TTC549 (cell line): ENCODE measurements at regions not wholly inside any gene's neighbourhood (a gene's known extent, or its start where the extent isn't known, plus 50 kb on each side); places are given as distances from the start of the nearest gene placed in this dataset.
"Not testable (repeated sequence)": the region's sequence is repeated elsewhere in the genome, so short reads cannot be mapped to it uniquely, and the experiment has no call there.

Experiments used
- FAIRE-seq: peaks from 2 replicates; lab custom pipeline; 2012; peaks lifted over from hg19 to GRCh38; lab: Jason Lieb, UNC

- no peak for FAIRE-seq
Observed at GRCh38 chr14:71610149-71610548, 322.1 kb upstream of the RGS6 start.

DNA sequence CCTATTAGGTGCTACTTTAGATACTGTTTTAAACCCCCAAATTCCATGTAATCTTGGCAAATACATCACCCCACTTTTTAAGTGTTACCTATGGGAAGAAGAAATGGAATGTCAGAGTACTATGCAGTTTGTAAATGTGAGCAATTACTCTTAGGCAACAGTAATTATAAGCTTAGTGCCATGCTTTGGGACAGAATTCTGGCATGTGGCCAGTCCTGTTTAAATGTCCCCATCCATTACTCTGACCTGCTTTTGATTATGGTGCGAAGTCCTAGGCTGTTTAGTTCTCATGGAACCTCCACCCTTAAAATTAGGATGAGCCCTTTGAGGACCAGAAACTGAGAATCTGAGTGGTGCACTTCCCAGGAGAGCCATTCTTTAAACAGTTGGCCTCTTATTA is 321.4 kb upstream of the RGS6 start:
- no peak for FAIRE-seq

GRCh38 chr14:71613168-71613567 is 319.1 kb upstream of the RGS6 start:
- FAIRE-seq = no peak

DNA sequence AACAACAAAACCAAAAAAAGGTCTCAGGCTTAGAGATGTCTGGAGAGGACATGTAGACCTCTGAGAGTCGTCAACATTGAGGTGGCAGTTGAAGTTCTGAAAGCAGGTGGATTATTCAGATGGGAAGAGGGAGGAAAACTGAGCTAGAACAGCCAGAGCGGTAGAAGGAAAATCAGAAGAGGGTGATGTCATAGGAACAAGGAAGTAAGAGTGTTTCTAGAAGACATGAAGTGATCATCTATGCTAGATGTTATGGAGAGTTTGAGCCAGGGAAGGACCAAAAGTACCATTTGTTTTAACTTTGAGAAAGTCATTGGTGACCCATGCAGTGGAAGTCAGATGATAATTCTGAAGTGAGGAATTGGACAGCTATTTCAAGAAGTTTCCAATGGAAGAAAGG is 316.2 kb upstream of the RGS6 start:
- FAIRE-seq = no peak

DNA sequence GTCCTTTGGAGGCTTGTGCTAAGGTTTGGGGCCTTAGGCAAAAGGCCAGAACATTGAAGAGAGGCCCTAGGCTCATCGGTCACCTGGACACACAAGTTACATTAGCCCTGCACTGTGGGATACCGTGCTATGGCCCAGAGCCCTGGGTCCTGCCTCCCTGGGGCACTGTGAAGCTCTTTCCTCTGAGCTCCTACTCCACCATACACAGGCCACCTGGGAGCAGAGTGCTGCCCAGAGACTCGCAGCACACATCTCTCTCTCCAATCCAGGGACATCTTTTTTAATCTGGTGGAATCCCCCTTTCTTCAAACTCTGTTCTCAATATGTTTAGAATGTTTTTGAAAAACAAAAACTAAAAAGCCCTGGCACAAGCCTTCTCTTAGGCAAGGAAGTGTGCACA is 314.2 kb upstream of the RGS6 start:
- FAIRE-seq = no peak

GRCh38 chr14:71618716-71619115 is 313.5 kb upstream of the RGS6 start:
- FAIRE-seq = no peak

DNA sequence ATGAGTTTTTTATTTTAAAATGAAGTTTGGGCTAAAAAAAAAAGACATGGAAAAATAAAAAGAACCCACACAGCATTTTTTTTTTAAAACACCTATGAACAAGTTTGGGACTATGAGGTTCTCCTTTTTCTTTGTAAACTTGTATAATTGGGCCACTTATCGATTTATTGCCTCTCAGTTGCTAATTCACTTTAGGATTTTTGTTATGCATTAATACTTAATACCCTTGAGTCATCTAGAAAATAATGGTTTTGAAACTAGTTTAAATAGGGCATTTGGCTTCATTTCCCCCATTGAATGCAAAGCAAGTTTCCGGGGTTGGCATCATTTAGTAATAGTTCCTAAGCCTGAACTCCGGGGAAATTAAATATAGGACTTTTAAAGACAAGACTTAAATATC is 312.8 kb upstream of the RGS6 start:
- no peak for FAIRE-seq

DNA sequence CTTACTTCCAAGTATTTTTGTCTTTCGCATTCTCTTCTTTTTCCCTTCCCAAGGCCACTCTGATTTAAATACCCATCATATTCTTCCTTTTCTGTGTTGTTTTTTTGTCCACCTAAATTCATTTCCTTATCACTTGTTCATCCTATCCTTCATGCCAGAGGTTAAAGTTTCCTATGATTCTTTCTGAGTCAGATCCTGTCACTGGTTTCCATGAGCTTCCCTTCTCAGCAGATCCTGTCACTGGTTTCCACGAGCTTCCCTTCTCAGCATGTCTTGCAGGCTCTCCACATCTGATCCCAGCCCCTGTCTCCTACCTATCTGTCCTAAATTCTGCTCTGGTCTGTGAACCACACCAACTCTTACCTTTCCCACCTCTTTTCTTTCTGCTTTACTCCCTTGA is 311.8 kb upstream of the RGS6 start:
- FAIRE-seq = no peak

DNA sequence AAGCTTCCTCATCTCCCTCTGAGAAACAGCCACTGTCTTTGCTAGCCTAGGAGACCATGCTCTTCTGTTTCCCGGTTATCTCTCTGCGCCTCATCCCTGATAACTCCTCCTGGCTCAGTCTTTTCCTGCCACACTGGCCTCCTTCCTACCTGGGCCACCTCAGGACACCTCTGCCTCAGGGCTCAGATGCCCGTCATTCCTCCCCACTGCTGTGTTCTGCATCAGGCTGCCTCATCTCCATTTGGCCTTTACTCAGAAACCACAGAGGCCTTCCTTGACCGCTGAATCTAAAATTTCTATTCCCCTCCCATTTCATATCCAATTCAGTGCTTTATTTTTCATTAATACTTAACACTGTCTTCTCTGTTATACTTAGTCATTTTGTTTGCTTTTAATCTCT is 311.0 kb upstream of the RGS6 start:
- no peak for FAIRE-seq

DNA sequence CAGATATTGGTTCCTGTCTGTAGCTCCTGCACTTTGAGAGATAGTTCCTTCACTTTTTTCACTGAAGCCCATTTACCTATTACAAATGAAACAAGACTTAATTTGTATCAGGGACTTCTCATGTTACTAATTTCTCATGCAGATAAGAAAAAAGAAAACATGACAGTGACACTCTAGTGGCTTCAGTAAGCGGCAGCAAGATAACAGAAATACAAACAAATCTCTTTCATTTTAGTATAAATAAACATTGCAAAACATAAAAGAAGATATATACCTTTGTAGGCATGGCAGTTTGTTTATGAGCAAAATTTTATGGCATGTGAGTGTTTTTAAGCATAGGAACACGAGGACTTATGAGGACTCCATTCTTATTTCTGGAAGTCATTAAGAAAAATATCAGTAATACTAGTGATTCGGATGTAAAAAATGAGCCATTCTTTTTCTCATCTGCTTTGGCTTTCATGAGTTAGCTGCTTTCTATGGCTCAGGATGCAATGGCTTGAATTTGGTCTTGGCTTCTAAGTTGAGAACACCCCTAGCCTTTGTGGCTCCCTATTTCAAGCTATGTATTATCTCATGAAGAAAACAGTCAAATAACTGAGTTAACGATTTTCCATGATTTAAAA is 310.1 kb upstream of the RGS6 start:
- no peak for FAIRE-seq

DNA sequence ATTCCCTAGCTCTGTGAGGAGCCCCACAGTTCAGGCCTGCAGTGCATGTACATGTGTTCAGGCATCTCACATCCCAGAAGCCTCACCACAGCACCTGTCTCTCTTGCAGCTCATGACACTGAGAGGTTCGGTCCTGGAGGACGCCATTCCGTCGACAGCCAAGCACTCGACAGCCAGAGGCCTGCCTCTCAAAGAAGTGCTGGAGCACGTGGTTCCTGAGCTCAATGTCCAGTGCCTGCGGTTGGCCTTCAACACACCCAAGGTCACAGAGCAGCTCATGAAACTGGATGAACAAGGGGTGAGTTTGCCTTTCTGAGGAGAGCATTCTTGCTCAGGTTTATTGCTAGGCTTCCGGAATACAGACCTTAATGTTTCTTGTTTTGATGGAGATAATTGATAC is 308.3 kb upstream of the RGS6 start:
- no peak for FAIRE-seq

- no peak for FAIRE-seq
Observed at GRCh38 chr14:71625175-71625574, 307.1 kb upstream of the RGS6 start.

GRCh38 chr14:71625891-71626701 is 306.1 kb upstream of the RGS6 start:
- no peak for FAIRE-seq

DNA sequence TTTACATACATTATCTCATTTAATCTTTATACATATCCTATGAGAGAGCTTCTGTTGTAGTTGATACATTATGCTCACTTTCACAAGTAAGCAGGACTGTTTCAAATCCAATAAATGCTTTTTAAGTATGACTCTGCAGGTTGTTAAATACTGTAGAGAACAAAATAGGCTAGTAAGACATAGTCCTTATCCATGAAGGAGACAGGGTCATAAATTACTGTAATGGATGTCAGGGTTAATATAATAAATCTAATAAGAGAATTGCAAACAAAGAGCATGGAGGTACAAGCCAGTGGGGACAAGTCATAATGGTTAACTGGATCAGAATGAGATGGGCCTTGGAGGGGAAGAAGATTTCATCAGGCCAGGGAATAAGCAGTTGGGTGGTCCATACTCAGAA is 303.8 kb upstream of the RGS6 start:
- no peak for FAIRE-seq

GRCh38 chr14:71629250-71629649 is 303.0 kb upstream of the RGS6 start:
- no peak for FAIRE-seq

DNA sequence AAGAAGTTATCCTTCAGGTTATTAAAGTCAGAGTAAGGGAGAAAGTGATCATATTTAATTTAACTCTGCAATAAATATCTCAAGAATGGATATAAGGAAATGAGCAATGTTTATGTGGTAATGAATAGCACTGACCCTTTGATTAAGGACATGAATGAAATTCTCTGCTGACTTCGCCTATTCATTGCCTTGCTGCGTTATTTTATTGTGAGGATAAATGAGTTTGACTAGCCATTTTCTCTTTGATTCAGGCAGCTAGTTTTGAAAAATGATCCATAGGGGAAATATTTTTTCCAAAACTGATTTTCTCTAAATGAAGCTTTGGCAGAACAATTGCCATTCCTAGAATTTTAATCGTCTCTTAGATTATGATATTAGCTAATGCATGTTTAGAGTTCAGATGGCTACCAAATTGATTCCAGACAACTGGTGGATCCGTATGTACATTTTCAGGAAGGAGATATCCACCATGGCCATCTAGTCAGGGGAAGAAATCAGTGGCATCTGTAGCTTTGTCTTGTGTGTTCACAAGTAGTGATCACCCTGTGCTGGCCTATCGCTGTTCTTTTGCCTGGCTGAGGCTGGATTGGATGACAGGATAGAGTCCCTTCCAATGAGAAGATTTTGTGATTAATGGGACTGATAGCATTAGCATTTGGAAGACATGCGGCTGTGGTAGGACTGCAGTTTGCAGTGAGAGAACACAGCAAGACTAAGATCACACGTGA is 302.3 kb upstream of the RGS6 start:
- FAIRE-seq = no peak

- FAIRE-seq = not testable (repeated sequence)
Observed at GRCh38 chr14:71631030-71631429, 301.2 kb upstream of the RGS6 start.

- no peak for FAIRE-seq
Observed at GRCh38 chr14:71632440-71632946, 299.7 kb upstream of the RGS6 start.

DNA sequence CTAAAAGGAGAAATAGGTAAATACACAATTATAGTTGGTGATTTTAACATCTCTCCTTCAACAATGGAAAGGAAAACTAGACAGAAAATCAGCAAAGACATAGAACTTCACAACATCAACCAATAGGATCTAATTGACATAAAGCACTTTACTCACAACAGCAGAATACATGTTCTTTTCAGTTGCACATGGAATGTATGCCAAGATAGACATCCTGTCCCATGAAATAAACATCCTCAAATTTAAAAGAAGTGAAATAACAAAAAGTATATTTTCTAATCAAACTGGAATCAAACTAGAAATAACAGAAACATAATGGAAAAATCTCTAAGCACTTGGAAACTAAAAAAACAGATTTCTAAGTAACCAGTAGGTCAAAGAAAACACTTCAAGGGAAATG is 296.2 kb upstream of the RGS6 start:
- no peak for FAIRE-seq

DNA sequence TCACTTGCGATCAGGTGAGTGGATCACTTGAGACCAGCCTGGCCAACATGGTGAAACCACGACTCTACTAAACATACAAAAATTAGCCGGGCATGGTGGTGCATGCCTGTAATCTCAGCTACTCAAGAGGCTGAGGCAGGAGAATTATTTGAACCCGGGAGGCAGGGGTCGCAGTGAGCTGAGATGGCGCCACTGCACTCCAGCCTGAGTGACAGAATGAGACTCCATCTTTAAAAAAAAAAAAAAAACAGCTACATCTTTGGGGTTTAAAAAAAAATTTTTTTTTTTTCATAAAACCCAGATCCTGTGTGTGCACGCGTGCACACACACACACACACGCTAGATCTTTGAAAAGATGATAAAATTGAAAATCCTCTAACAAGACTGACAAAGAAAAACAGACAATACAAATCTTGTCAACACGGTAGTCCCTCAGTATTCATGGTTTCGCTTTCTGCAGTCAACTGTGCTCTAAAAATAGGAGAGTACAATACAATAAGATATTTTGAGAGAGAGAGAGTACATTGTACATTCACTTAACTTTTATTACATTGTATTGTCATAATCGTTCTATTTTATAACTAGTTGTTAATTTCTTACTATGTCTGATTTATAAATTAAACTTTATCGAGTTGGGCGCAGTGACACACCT is 295.3 kb upstream of the RGS6 start:
- no peak for FAIRE-seq

GRCh38 chr14:71638523-71639196 is 293.6 kb upstream of the RGS6 start:
- no peak for FAIRE-seq

- FAIRE-seq = no peak
Observed at GRCh38 chr14:71642715-71643114, 289.5 kb upstream of the RGS6 start.
